Lower leg skin (tissue), 4 donors: ENCODE measurements at regions not wholly inside any gene's neighbourhood (a gene's known extent, or its start where the extent isn't known, plus 50 kb on each side); places are given as distances from the start of the nearest gene placed in this dataset.

Source experiments
- DNase-seq, 2 donors: peaks; one replicate each; pipeline ENCODE4 v3.0.0-alpha.2; 2019; ENCODE audit warnings: low spot score in 2 of 2
- H3K4me3 ChIP-seq: fragments of 200-600 bp; sonication (generic); 2 replicates; pipeline ENCODE4 v1.5.1; 2017; ENCODE audit warnings: mild to moderate bottlenecking, low read depth; ENCODE audit not compliant: poor library complexity, severe bottlenecking
- CTCF ChIP-seq, 3 donors: fragments of 450-650 bp; IDR thresholded peaks; one replicate each; pipeline ENCODE4 v1.5.1; 2016; ENCODE audit warnings: antibody characterized with exemption in 3 of 3, mild to moderate bottlenecking in 3 of 3, moderate library complexity in 2 of 3
- POLR2A ChIP-seq, 2 donors: fragments of 450-650 bp; IDR thresholded peaks; one replicate each; pipeline ENCODE4 v1.6.1; 2016 to 2017; ENCODE audit warnings: antibody characterized with exemption in 2 of 2, mild to moderate bottlenecking in 1 of 2, moderate library complexity in 1 of 2
- WGBS, 2 donors: methylation state at CpG; one replicate each; pipeline ENCODE4 v1.1.5; 2018; 5-methylcytosine and 5-hydroxymethylcytosine counted together
- intact Hi-C: fragments of 100-400 bp; cut with DNase I; formaldehyde crosslinking; loops from one replicate; pipeline ENCODE4 v1.15.0; 2023; ENCODE audit warnings: low total_unique reads

GRCh38 chrX:13147733-13148132, 103.3 kb upstream of the FAM9C start:
- DNase-seq: no peak
- no peak overlapping the region for H3K4me3 ChIP-seq
- intact Hi-C loops: no loop called here
- TF ChIP-seq CTCF (IDR thresholded peaks at IDR 0.05) (no peak), POLR2A (IDR thresholded peaks at IDR 0.05) (no peak)

- DNase-seq: no peak
- intact Hi-C loops: no loop called here
- WGBS, 2 donors: 87 to 88% methylated on average over 3 of the region's 3 CpGs
- H3K4me3 ChIP-seq: no peak overlapping the region
- TF ChIP-seq POLR2A (IDR thresholded peaks at IDR 0.05) (no peak), CTCF (IDR thresholded peaks at IDR 0.05) (no peak)
Measured at GRCh38 chrX:13147147-13147546, 102.7 kb upstream of the FAM9C start.

- no peak for DNase-seq
- intact Hi-C loops: no loop called here
- TF ChIP-seq CTCF (IDR thresholded peaks at IDR 0.05) (no peak), POLR2A (IDR thresholded peaks at IDR 0.05) (no peak)
- WGBS, 2 donors: 94 to 97% methylated on average over 1 of the region's 1 CpG
- no peak overlapping the region for H3K4me3 ChIP-seq
Measured at GRCh38 chrX:13144927-13145655, 100.7 kb upstream of the FAM9C start.

- 78 to 88% methylated on average over 3 of the region's 3 CpGs for WGBS, 2 donors
- intact Hi-C loops: no loop called here
- TF ChIP-seq POLR2A (IDR thresholded peaks at IDR 0.05): no peak
- no peak for TF ChIP-seq CTCF (IDR thresholded peaks at IDR 0.05)
- DNase-seq: no peak
- H3K4me3 ChIP-seq: no peak overlapping the region
Measured at GRCh38 chrX:13142891-13143290, 98.5 kb upstream of the FAM9C start.

- H3K4me3 ChIP-seq: no peak overlapping the region
- 89 to 90% methylated on average over 3 to 5 of the region's 5 CpGs for WGBS, 2 donors
- no peak for DNase-seq
- intact Hi-C loops: no loop called here
- no peak for TF ChIP-seq CTCF (IDR thresholded peaks at IDR 0.05)
- no peak for TF ChIP-seq POLR2A (IDR thresholded peaks at IDR 0.05)
Measured at GRCh38 chrX:13140007-13140406, 95.6 kb upstream of the FAM9C start.
